K562 (cell line): ENCODE measurements at regions not wholly inside any gene's neighbourhood (a gene's known extent, or its start where the extent isn't known, plus 50 kb on each side); places are given as distances from the start of the nearest gene placed in this dataset.

Source experiments
- ATAC-seq: fragments of 200-7000 bp; cut with Tn5 transposase; 3 replicates; pipeline ENCODE4 v1.9.1; 2020; ENCODE audit warnings: moderate library complexity
- BruUV-seq: library from RNA; stranded (reverse); fragments of 400-500 nt; replicated peaks from 2 replicates; lab custom pipeline; 2021; lab: Mats Ljungman, UMichigan
- CTCF ChIA-PET: fragments of 300-600 bp; formaldehyde crosslinking; extraction: SDS; loops from one replicate; lab custom pipeline; 2021; ENCODE audit warnings: low intra/inter-chr PET ratio; lab: Yijun Ruan, JAX
- POLR2A ChIA-PET: fragments of 300-600, 350-650 bp; sonication (Branson Sonifier 250); formaldehyde crosslinking; extraction: SDS; loops from one replicate; lab custom pipeline; 2021; ENCODE audit warnings: antibody characterized with exemption, inconsistent platforms; lab: Yijun Ruan, JAX
- DNase-seq, 4 experiments: peaks; one replicate each; pipeline versions ENCODE4 v3.0.0 to v3.0.0-alpha.2; 2011 to 2018; ENCODE audit warnings: low spot score in 3 of 4, mixed read lengths in 3 of 4; ENCODE audit errors: extremely low read depth in 1 of 4
- FAIRE-seq: peaks from 2 replicates; lab custom pipeline; 2011; peaks lifted over from hg19 to GRCh38; lab: Jason Lieb, UNC
- H2AFZ ChIP-seq: 2 replicates; pipeline ENCODE4 v1.6.0; 2011; ENCODE audit warnings: low read depth, low read length, control low read depth, inconsistent platforms
- H3K27ac ChIP-seq: fragments of 200-600 bp; 3 replicates; pipeline ENCODE4 v1.8.0; 2011; ENCODE audit warnings: low read depth, mild to moderate bottlenecking, control low read depth, inconsistent platforms, low read length, moderate library complexity, mixed read lengths; ENCODE audit errors: extremely low read depth
- H3K27me3 ChIP-seq, 2 experiments: fragments of 300-600 bp in 1 of 2; 2 replicates in 1 of 2; 3 replicates in 1 of 2; pipeline versions ENCODE4 v1.6.0 to v1.8.0; 2011; ENCODE audit warnings: inconsistent platforms in 2 of 2, low read length in 2 of 2, mild to moderate bottlenecking in 1 of 2, mixed read lengths in 1 of 2, moderate library complexity in 1 of 2; ENCODE audit not compliant: control insufficient read depth in 2 of 2, insufficient read depth in 2 of 2
- H3K36me3 ChIP-seq: fragments of 300-600 bp; 3 replicates; pipeline ENCODE4 v1.8.0; 2011; ENCODE audit warnings: mild to moderate bottlenecking, low read length, inconsistent platforms; ENCODE audit not compliant: control insufficient read depth, insufficient read depth
- H3K4me1 ChIP-seq, 2 experiments: fragments of 200-600 bp in 1 of 2; replicated peaks in 1 of 2; 2 replicates in 1 of 2; 3 replicates in 1 of 2; pipeline versions ENCODE4 v1.5.1 to v1.8.0; 2011; ENCODE audit warnings: inconsistent platforms in 2 of 2, low read length in 2 of 2, mild to moderate bottlenecking in 1 of 2, mixed read lengths in 1 of 2, moderate library complexity in 1 of 2; ENCODE audit not compliant: control insufficient read depth in 2 of 2, insufficient read depth in 2 of 2
- H3K4me2 ChIP-seq: 2 replicates; pipeline ENCODE4 v1.6.1; 2011; ENCODE audit warnings: low read length, control low read depth, inconsistent platforms, mixed read lengths; ENCODE audit not compliant: insufficient read depth
- H3K4me3 ChIP-seq: fragments of 200-600 bp; sonication (generic), shearing (Covaris generic); 2 replicates; pipeline ENCODE4 v1.5.1; 2016; ENCODE audit warnings: control low read depth, inconsistent platforms
- H3K79me2 ChIP-seq: fragments of 200-600 bp; 3 replicates; pipeline ENCODE4 v1.8.0; 2011; ENCODE audit warnings: low read length, inconsistent platforms; ENCODE audit not compliant: control insufficient read depth, insufficient read depth
- H3K9ac ChIP-seq, 2 experiments: 2 replicates each; pipeline versions ENCODE4 v1.6.0 to v1.6.1; 2011; ENCODE audit warnings: low read depth in 2 of 2, low read length in 2 of 2, control low read depth in 1 of 2, inconsistent platforms in 1 of 2, mild to moderate bottlenecking in 1 of 2, mixed read lengths in 1 of 2; ENCODE audit not compliant: insufficient read depth in 1 of 2
- H3K9me1 ChIP-seq: one replicate; pipeline ENCODE4 v1.6.0; 2011; ENCODE audit warnings: inconsistent platforms, mild to moderate bottlenecking, low read length, moderate library complexity; ENCODE audit not compliant: control insufficient read depth, insufficient read depth
- H3K9me3 ChIP-seq: replicated peaks from 2 replicates; pipeline ENCODE4 v1.5.1; 2011; ENCODE audit warnings: low read depth, low read length, inconsistent platforms; ENCODE audit not compliant: control insufficient read depth, insufficient read depth
- H4K20me1 ChIP-seq: replicated peaks from 2 replicates; pipeline ENCODE4 v1.6.1; 2011; ENCODE audit warnings: low read length, inconsistent platforms, mixed read lengths; ENCODE audit not compliant: control insufficient read depth, insufficient read depth
- CEBPG ChIP-seq, 3 experiments: fragments of 200-800 bp in 1 of 3; sonication (Bioruptor generic) in 1 of 3; sonication (generic) in 1 of 3; formaldehyde crosslinking in 1 of 3; IDR thresholded peaks in 2 of 3; conservative IDR thresholded peaks in 1 of 3; 2 replicates each; pipeline versions ENCODE4 v1.6.1 to v1.8.0; 2016 to 2022; ENCODE audit warnings: missing compliant biosample characterization in 2 of 3, missing genetic modification characterization in 2 of 3, mild to moderate bottlenecking in 1 of 3, missing genetic modification reagents in 1 of 3
- FUS ChIP-seq: fragments of 200-400 bp; formaldehyde crosslinking; optimal IDR thresholded peaks from 2 replicates; pipeline ENCODE3; 2017; ENCODE audit warnings: low read depth, low read length
- HEY1 ChIP-seq: fragments of 250-450 bp; sonication (Bioruptor Pico); IDR thresholded peaks from 2 replicates; pipeline ENCODE4 v1.5.0; 2020; ENCODE audit warnings: mild to moderate bottlenecking, moderate library complexity, borderline replicate concordance
- MECOM ChIP-seq: fragments of 250-450 bp; sonication (Bioruptor Pico); IDR thresholded peaks from 2 replicates; pipeline ENCODE4 v1.8.0; 2022; ENCODE audit warnings: inconsistent platforms
- RERE ChIP-seq: sonication (generic); formaldehyde crosslinking; IDR thresholded peaks from 2 replicates; pipeline ENCODE4 v1.8.0; 2023; ENCODE audit warnings: missing genetic modification reagents, mild to moderate bottlenecking, borderline replicate concordance
- STAG1 ChIP-seq: sonication (generic); formaldehyde crosslinking; IDR thresholded peaks from 2 replicates; pipeline ENCODE4 v1.5.0; 2020; ENCODE audit warnings: missing genetic modification reagents, borderline replicate concordance
- TAF7 ChIP-seq: fragments of 450-650 bp; IDR thresholded peaks from 2 replicates; pipeline ENCODE4 v1.6.1; 2016; ENCODE audit warnings: missing genetic modification characterization, missing compliant biosample characterization
- TCF7 ChIP-seq: sonication (generic); IDR thresholded peaks from 2 replicates; pipeline ENCODE4 v1.6.1; 2016; ENCODE audit warnings: antibody characterized with exemption, borderline replicate concordance
- ZNF609 ChIP-seq: sonication (generic); formaldehyde crosslinking; IDR thresholded peaks from 2 replicates; pipeline ENCODE4 v1.8.1; 2023; ENCODE audit warnings: missing genetic modification reagents, mild to moderate bottlenecking, borderline replicate concordance
- WGBS: fragments of 100-300 bp; shearing (Covaris generic); methylation state at CpG from one replicate; pipeline ENCODE4 v1.1.6; 2016; ENCODE audit warnings: low coverage, mixed read lengths; ENCODE audit not compliant: insufficient coverage; ENCODE audit errors: missing lambda C conversion rate; 5-methylcytosine and 5-hydroxymethylcytosine counted together
- in situ Hi-C: fragments of 300-500 bp; cut with MboI; formaldehyde crosslinking; loops from 4 replicates; pipeline ENCODE4 v1.15.0; 2018; ENCODE audit warnings: inconsistent platforms, mixed read lengths
- intact Hi-C: fragments of 100-400 bp; cut with micrococcal nuclease; formaldehyde crosslinking; loops from 2 replicates; pipeline ENCODE4 v1.14.2; 2022

GRCh38 chr4:143026459-143027170 lies 158.1 kb upstream of the USP38 start:
- DNase-seq, result no peak
- no peaks in the 10 kb centered on the region for H3K27me3 ChIP-seq
- POLR2A ChIA-PET, result no interaction called here
- no peak overlapping the region for H3K27ac ChIP-seq
- H3K4me3 ChIP-seq, result no peak overlapping the region
- H3K9ac ChIP-seq, result no peak overlapping the region
- no peak overlapping the region for H2AFZ ChIP-seq
- no peaks in the 10 kb centered on the region for H4K20me1 ChIP-seq
- H3K4me1 ChIP-seq, result no peaks in the 10 kb centered on the region
- WGBS, result 0% methylated on average over 1 of the region's 1 CpG
- no peaks in the 10 kb centered on the region for H3K36me3 ChIP-seq
- in situ Hi-C loops (no loop called here), intact Hi-C loops (no loop called here)
- no peak overlapping the region for H3K4me2 ChIP-seq
- FAIRE-seq, result no peak
- no peaks in the 10 kb centered on the region for H3K9me1 ChIP-seq
- ATAC-seq, result no peak
- 0 out of 2 replicates have a peak, but pooled peaks cover 2% of the 10 kb centered on the region for H3K9me3 ChIP-seq
- no peaks in the 10 kb centered on the region for H3K79me2 ChIP-seq
- CTCF ChIA-PET, result no interaction called here
- no TSS peak for BruUV-seq
- TF ChIP-seq MECOM (CRISPR knock-in tag) (no peak), RERE (CRISPR knock-in tag) (no peak), ZNF609 (CRISPR knock-in tag) (no peak), HEY1 (CRISPR knock-in tag) (no peak), TAF7 (tag) (no peak), TCF7 (no peak), FUS (no peak), STAG1 (CRISPR knock-in tag) (no peak), CEBPG (CRISPR knock-in tag; IDR thresholded peaks at IDR 0.05) (no peak), CEBPG (tag; conservative IDR thresholded peaks at IDR 0.05 in 1 of 2, IDR thresholded peaks at IDR 0.05 in 1 of 2) (no peak)
